ENCODE measurements at regions not wholly inside any gene's neighbourhood (a gene's known extent, or its start where the extent isn't known, plus 50 kb on each side); places are given as distances from the start of the nearest gene placed in this dataset.

DNA sequence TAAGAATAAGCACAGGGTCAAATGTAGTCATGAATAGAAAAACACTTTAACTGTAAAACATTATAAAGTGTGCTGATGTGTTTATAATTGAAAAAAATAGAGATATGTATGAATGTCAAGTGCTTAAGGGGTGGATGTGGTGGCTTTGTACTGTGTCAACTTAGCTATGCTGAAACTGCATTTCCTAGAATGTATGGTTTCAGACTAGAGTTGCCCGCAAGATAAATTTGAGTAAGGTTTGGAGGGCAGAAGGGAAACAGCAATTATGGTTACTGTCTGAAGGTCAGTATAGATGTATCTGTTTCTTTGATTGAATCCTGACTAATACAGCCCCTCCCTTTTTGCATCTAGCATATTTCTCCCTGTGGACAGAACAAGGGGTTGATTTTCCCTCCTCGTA lies 288.1 kb upstream of the MOCS1 start:
- Histone ChIP-seq H3K27me3 (ENCODE audit: insufficient read depth, low read length) (no peaks in the 10 kb centered on the region), H3K4me1 (ENCODE audit: insufficient read depth, low read length) (no peaks in the 10 kb centered on the region), H2AFZ (ENCODE audit: low read depth, low read length) (no peak overlapping the region), H3K79me2 (ENCODE audit: insufficient read depth, low read length) (no peaks in the 10 kb centered on the region), H3K4me2 (ENCODE audit: low read length) (no peak overlapping the region), H3K9ac (ENCODE audit: low read length) (no peak overlapping the region), H3K27ac (ENCODE audit: low read depth, low read length) (no peak overlapping the region), H3K36me3 (ENCODE audit: insufficient read depth, low read length) (no peaks in the 10 kb centered on the region), H3K4me3 (ENCODE audit: insufficient read depth, low read depth, low read length) (no peak overlapping the region), H3K9me3 (ENCODE audit: insufficient read depth, low read depth, low read length) (no peaks in the 10 kb centered on the region), H4K20me1 (ENCODE audit: insufficient read depth, low read length) (no peaks in the 10 kb centered on the region)
- peaks cover 3% of the 10 kb centered on the region for H3K27me3 Mint-ChIP-seq (ENCODE audit: low read depth, unreplicated experiment)
- no peak overlapping the region for H3K27ac Mint-ChIP-seq (ENCODE audit: unreplicated experiment)
- no peak for TF ChIP-seq CTCF (IDR thresholded peaks at IDR 0.05; ENCODE audit: insufficient read depth, low read depth, low read length)
- no peak for TF ChIP-seq EZH2 (IDR thresholded peaks at IDR 0.05; ENCODE audit: insufficient read depth, low read length)
- H3K9me3 Mint-ChIP-seq (ENCODE audit: unreplicated experiment), result peaks cover 4% of the 10 kb centered on the region
- DNase-seq (ENCODE audit: low read depth), result no peak
- peaks cover 2% of the 10 kb centered on the region for H3K36me3 Mint-ChIP-seq (ENCODE audit: low read depth, unreplicated experiment)
- no peaks in the 10 kb centered on the region for H3K4me1 Mint-ChIP-seq (ENCODE audit: low read depth, unreplicated experiment)
- no peak for FAIRE-seq
- no peak overlapping the region for H3K4me3 Mint-ChIP-seq (ENCODE audit: unreplicated experiment)

- Histone ChIP-seq H3K9me3 (ENCODE audit: insufficient read depth, low read depth, low read length) (peaks cover 5% of the 10 kb centered on the region), H2AFZ (ENCODE audit: low read depth, low read length) (no peak overlapping the region), H3K9ac (ENCODE audit: low read length) (no peak overlapping the region), H4K20me1 (ENCODE audit: insufficient read depth, low read length) (no peaks in the 10 kb centered on the region), H3K4me1 (ENCODE audit: insufficient read depth, low read length) (no peaks in the 10 kb centered on the region), H3K4me3 (ENCODE audit: insufficient read depth, low read depth, low read length) (no peak overlapping the region), H3K27ac (ENCODE audit: low read depth, low read length) (no peak overlapping the region), H3K79me2 (ENCODE audit: insufficient read depth, low read length) (no peaks in the 10 kb centered on the region), H3K36me3 (ENCODE audit: insufficient read depth, low read length) (no peaks in the 10 kb centered on the region), H3K27me3 (ENCODE audit: insufficient read depth, low read length) (no peaks in the 10 kb centered on the region), H3K4me2 (ENCODE audit: low read length) (no peak overlapping the region)
- H3K27ac Mint-ChIP-seq (ENCODE audit: unreplicated experiment), result no peak overlapping the region
- H3K36me3 Mint-ChIP-seq (ENCODE audit: low read depth, unreplicated experiment), result no peaks in the 10 kb centered on the region
- DNase-seq (ENCODE audit: low read depth) (no peak), FAIRE-seq (no peak)
- peaks cover 4% of the 10 kb centered on the region for H3K9me3 Mint-ChIP-seq (ENCODE audit: unreplicated experiment)
- TF ChIP-seq EZH2 (IDR thresholded peaks at IDR 0.05; ENCODE audit: insufficient read depth, low read length) (no peak), CTCF (IDR thresholded peaks at IDR 0.05; ENCODE audit: insufficient read depth, low read depth, low read length) (no peak)
- no peak overlapping the region for H3K4me3 Mint-ChIP-seq (ENCODE audit: unreplicated experiment)
- H3K4me1 Mint-ChIP-seq (ENCODE audit: low read depth, unreplicated experiment), result no peaks in the 10 kb centered on the region
- no peaks in the 10 kb centered on the region for H3K27me3 Mint-ChIP-seq (ENCODE audit: low read depth, unreplicated experiment)
Measured at GRCh38 chr6:40219799-40220198, 285.5 kb upstream of the MOCS1 start.

- no peaks in the 10 kb centered on the region for H3K9me3 ChIP-seq (ENCODE audit: insufficient read depth, low read depth, low read length)
- H3K4me3 ChIP-seq (ENCODE audit: insufficient read depth, low read depth, low read length), result no peak overlapping the region
- H3K4me2 ChIP-seq (ENCODE audit: low read length), result no peak overlapping the region
- no peaks in the 10 kb centered on the region for H3K36me3 ChIP-seq (ENCODE audit: insufficient read depth, low read length)
- no peak for FAIRE-seq
- H3K79me2 ChIP-seq (ENCODE audit: insufficient read depth, low read length), result no peaks in the 10 kb centered on the region
- Mint-ChIP-seq H3K27me3 (ENCODE audit: low read depth, unreplicated experiment) (peaks cover 13% of the 10 kb centered on the region), H3K4me1 (ENCODE audit: low read depth, unreplicated experiment) (peaks cover 1% of the 10 kb centered on the region), H3K9me3 (ENCODE audit: unreplicated experiment) (peaks cover 3% of the 10 kb centered on the region), H3K27ac (ENCODE audit: unreplicated experiment) (no peak overlapping the region), H3K4me3 (ENCODE audit: unreplicated experiment) (no peak overlapping the region), H3K36me3 (ENCODE audit: low read depth, unreplicated experiment) (no peaks in the 10 kb centered on the region)
- H3K27me3 ChIP-seq (ENCODE audit: insufficient read depth, low read length), result no peaks in the 10 kb centered on the region
- H3K27ac ChIP-seq (ENCODE audit: low read depth, low read length), result no peak overlapping the region
- no peak for DNase-seq (ENCODE audit: low read depth)
- H3K9ac ChIP-seq (ENCODE audit: low read length), result no peak overlapping the region
- H3K4me1 ChIP-seq (ENCODE audit: insufficient read depth, low read length), result no peaks in the 10 kb centered on the region
- no peak overlapping the region for H2AFZ ChIP-seq (ENCODE audit: low read depth, low read length)
- no peaks in the 10 kb centered on the region for H4K20me1 ChIP-seq (ENCODE audit: insufficient read depth, low read length)
- TF ChIP-seq EZH2 (IDR thresholded peaks at IDR 0.05; ENCODE audit: insufficient read depth, low read length) (no peak), CTCF (IDR thresholded peaks at IDR 0.05; ENCODE audit: insufficient read depth, low read depth, low read length) (no peak)
Measured at GRCh38 chr6:40210628-40211056, 276.4 kb upstream of the MOCS1 start.

Measured in astrocyte (in vitro differentiated cells and primary cell).